GM19035 (cell line): ENCODE measurements at regions not wholly inside any gene's neighbourhood (a gene's known extent, or its start where the extent isn't known, plus 50 kb on each side); places are given as distances from the start of the nearest gene placed in this dataset.
"Not testable (repeated sequence)": the region's sequence is repeated elsewhere in the genome, so short reads cannot be mapped to it uniquely, and the experiment has no call there.

ENCODE experiments used
- ATAC-seq: cut with Tn5 transposase; IDR thresholded peaks from one replicate; pipeline ENCODE4 v1.9.1; 2021; ENCODE audit not compliant: unreplicated experiment

GRCh38 chr11:33974804-33975203 is 76.7 kb upstream of the CAPRIN1 start:
- no peak for ATAC-seq

GRCh38 chr11:33971530-33971929 is 79.7 kb upstream of the LMO2 start:
- ATAC-seq: not testable (repeated sequence)

- no peak for ATAC-seq
Measured at GRCh38 chr11:33970984-33971466, 79.1 kb upstream of the LMO2 start.

- ATAC-seq: no peak
Measured at GRCh38 chr11:33967451-33967850, 75.6 kb upstream of the LMO2 start.

- no peak for ATAC-seq
Measured at GRCh38 chr11:33965032-33965431, 73.2 kb upstream of the LMO2 start.

- no peak for ATAC-seq
Measured at GRCh38 chr11:33959855-33960400, 68.1 kb upstream of the LMO2 start.

GRCh38 chr11:33957304-33957917 is 65.5 kb upstream of the LMO2 start:
- ATAC-seq: no peak

GRCh38 chr11:33956611-33957010 is 64.7 kb upstream of the LMO2 start:
- ATAC-seq: no peak

GRCh38 chr11:33953289-33953688 is 61.4 kb upstream of the LMO2 start:
- ATAC-seq: no peak

GRCh38 chr11:33952805-33953204 is 60.9 kb upstream of the LMO2 start:
- no peak for ATAC-seq

- ATAC-seq: no peak
Measured at GRCh38 chr11:33949252-33949913, 57.5 kb upstream of the LMO2 start.

GRCh38 chr11:33948494-33948893 is 56.6 kb upstream of the LMO2 start:
- ATAC-seq: no peak

GRCh38 chr11:33947918-33948317 is 56.0 kb upstream of the LMO2 start:
- not testable (repeated sequence) for ATAC-seq

GRCh38 chr11:33946930-33947329 is 55.1 kb upstream of the LMO2 start:
- no peak for ATAC-seq

GRCh38 chr11:33945481-33946268 is 53.8 kb upstream of the LMO2 start:
- ATAC-seq: no peak

GRCh38 chr11:33944693-33945424 is 53.0 kb upstream of the LMO2 start:
- no peak for ATAC-seq

GRCh38 chr11:33944345-33944692 is 52.4 kb upstream of the LMO2 start:
- ATAC-seq: no peak

- ATAC-seq: peak; percentile 49
Measured at GRCh38 chr11:33942954-33943353, 51.1 kb upstream of the LMO2 start.

GRCh38 chr11:33941637-33942160 is 49.8 kb upstream of the LMO2 start:
- no peak for ATAC-seq
